CD4-positive, alpha-beta memory T cell (primary cell): ENCODE measurements at regions not wholly inside any gene's neighbourhood (a gene's known extent, or its start where the extent isn't known, plus 50 kb on each side); places are given as distances from the start of the nearest gene placed in this dataset.

ENCODE experiments used
- CTCF ChIA-PET: fragments of 350-600 bp; sonication (Branson Sonifier 250); formaldehyde crosslinking; loops from one replicate; lab custom pipeline; 2021; ENCODE audit warnings: inconsistent platforms; ENCODE audit not compliant: partially characterized antibody; lab: Charles Lee
- POLR2A ChIA-PET: fragments of 350-600 bp; sonication (Branson Sonifier 250); formaldehyde crosslinking; loops from one replicate; lab custom pipeline; 2021; ENCODE audit not compliant: partially characterized antibody; lab: Charles Lee
- DNase-seq, 5 donors: peaks; one replicate each; pipeline versions ENCODE4 v3.0.0 to v3.0.0-alpha.2; 2020 to 2022; ENCODE audit warnings: mixed read lengths in 1 of 5
- H3K27ac ChIP-seq: one replicate; pipeline ENCODE4 v1.7.0; 2013; ENCODE audit warnings: low read depth, low read length
- H3K27me3 ChIP-seq: 2 replicates; pipeline ENCODE4 v1.7.0; 2013; ENCODE audit warnings: mild to moderate bottlenecking, low read length, moderate library complexity; ENCODE audit not compliant: insufficient read depth
- H3K36me3 ChIP-seq: 2 replicates; pipeline ENCODE4 v1.7.0; 2013; ENCODE audit warnings: mild to moderate bottlenecking, low read length, moderate library complexity; ENCODE audit not compliant: insufficient read depth
- H3K4me1 ChIP-seq: 2 replicates; pipeline ENCODE4 v1.7.0; 2013; ENCODE audit warnings: mild to moderate bottlenecking, low read length, moderate library complexity; ENCODE audit not compliant: insufficient read depth
- H3K4me3 ChIP-seq, 2 donors: one replicate each; pipeline ENCODE4 v1.7.0; 2013; ENCODE audit warnings: low read length in 2 of 2, mild to moderate bottlenecking in 1 of 2
- H3K9me3 ChIP-seq, 2 donors: one replicate each; pipeline ENCODE4 v1.7.0; 2013; ENCODE audit warnings: low read length in 2 of 2, control low read depth in 1 of 2; ENCODE audit not compliant: control insufficient read depth in 1 of 2
- H3K27ac Mint-ChIP-seq, 7 donors: one replicate each; pipeline ENCODE4 v1.8.0; 2020 to 2021; ENCODE audit warnings: mixed read lengths in 7 of 7, mild to moderate bottlenecking in 6 of 7, inconsistent platforms in 3 of 7, moderate library complexity in 3 of 7
- H3K27me3 Mint-ChIP-seq, 2 donors: one replicate each; pipeline ENCODE4 v1.8.0; 2020 to 2021; ENCODE audit warnings: mixed read lengths in 2 of 2
- H3K36me3 Mint-ChIP-seq, 2 donors: one replicate each; pipeline ENCODE4 v1.8.0; 2020 to 2021; ENCODE audit warnings: mixed read lengths in 2 of 2, inconsistent platforms in 1 of 2, mild to moderate bottlenecking in 1 of 2
- H3K4me1 Mint-ChIP-seq, 4 donors: one replicate each; pipeline ENCODE4 v1.8.0; 2020 to 2021; ENCODE audit warnings: mixed read lengths in 4 of 4, mild to moderate bottlenecking in 1 of 4
- H3K4me3 Mint-ChIP-seq, 8 donors: one replicate each; pipeline ENCODE4 v1.8.0; 2020 to 2021; ENCODE audit warnings: mixed read lengths in 8 of 8, mild to moderate bottlenecking in 7 of 8, moderate library complexity in 6 of 8, inconsistent platforms in 3 of 8
- H3K9me3 Mint-ChIP-seq, 8 donors: one replicate each; pipeline ENCODE4 v1.8.0; 2020 to 2021; ENCODE audit warnings: mixed read lengths in 8 of 8, mild to moderate bottlenecking in 5 of 8, inconsistent platforms in 3 of 8, moderate library complexity in 1 of 8
- intact Hi-C: fragments of 100-400 bp; cut with micrococcal nuclease; formaldehyde crosslinking; loops from one replicate; pipeline ENCODE4 v1.15.1; 2023

- no peak for DNase-seq
Measured at GRCh38 chr5:13611604-13612003, 332.9 kb downstream of the DNAH5 start.

GRCh38 chr5:13609504-13609903 is 335.0 kb downstream of the DNAH5 start:
- no peaks in the 10 kb centered on the region for H3K4me1 Mint-ChIP-seq
- DNase-seq: no peak
- H3K27me3 Mint-ChIP-seq: no peaks in the 10 kb centered on the region
- Histone ChIP-seq H3K4me1 (no peaks in the 10 kb centered on the region), H3K9me3 (no peaks in the 10 kb centered on the region), H3K4me3 (no peak overlapping the region), H3K36me3 (no peaks in the 10 kb centered on the region), H3K27me3 (no peaks in the 10 kb centered on the region), H3K27ac (no peak overlapping the region)
- peaks cover 2 to 16% (median 10%) of the 10 kb centered on the region in 8 donors for H3K9me3 Mint-ChIP-seq
- H3K4me3 Mint-ChIP-seq: no peak overlapping the region
- intact Hi-C loops: no loop called here
- H3K36me3 Mint-ChIP-seq: no peaks in the 10 kb centered on the region
- CTCF ChIA-PET: no interaction called here
- no peak overlapping the region for H3K27ac Mint-ChIP-seq
- POLR2A ChIA-PET: no interaction called here

More at GRCh38 chr5:13611604-13612003, 332.9 kb downstream of the DNAH5 start:
- Mint-ChIP-seq H3K27me3 (no peaks in the 10 kb centered on the region), H3K36me3 (no peaks in the 10 kb centered on the region), H3K9me3 (peaks cover 2 to 30% (median 15%) of the 10 kb centered on the region in 8 donors), H3K4me3 (no peak overlapping the region), H3K4me1 (no peaks in the 10 kb centered on the region), H3K27ac (no peak overlapping the region)
- Histone ChIP-seq H3K27me3 (no peaks in the 10 kb centered on the region), H3K4me1 (no peaks in the 10 kb centered on the region), H3K27ac (no peak overlapping the region), H3K9me3 (no peaks in the 10 kb centered on the region), H3K36me3 (no peaks in the 10 kb centered on the region), H3K4me3 (no peak overlapping the region)
- ChIA-PET POLR2A (no interaction called here), CTCF (no interaction called here)
- intact Hi-C loops: no loop called here

GRCh38 chr5:13606051-13606450 is 338.4 kb downstream of the DNAH5 start:
- Histone ChIP-seq H3K36me3 (no peaks in the 10 kb centered on the region), H3K4me3 (no peak overlapping the region), H3K4me1 (no peaks in the 10 kb centered on the region), H3K27me3 (no peaks in the 10 kb centered on the region), H3K27ac (no peak overlapping the region), H3K9me3 (no peaks in the 10 kb centered on the region)
- H3K9me3 Mint-ChIP-seq: peaks cover 0 to 15% (median 9%) of the 10 kb centered on the region in 8 donors
- POLR2A ChIA-PET: no interaction called here
- no peak overlapping the region for H3K4me3 Mint-ChIP-seq
- intact Hi-C loops: no loop called here
- no peaks in the 10 kb centered on the region for H3K4me1 Mint-ChIP-seq
- H3K36me3 Mint-ChIP-seq: no peaks in the 10 kb centered on the region
- DNase-seq: no peak
- H3K27me3 Mint-ChIP-seq: no peaks in the 10 kb centered on the region
- CTCF ChIA-PET: no interaction called here
- no peak overlapping the region for H3K27ac Mint-ChIP-seq

GRCh38 chr5:13601112-13601511 is 343.4 kb downstream of the DNAH5 start:
- no peaks in the 10 kb centered on the region for H3K36me3 ChIP-seq
- Mint-ChIP-seq H3K27me3 (no peaks in the 10 kb centered on the region), H3K27ac (no peak overlapping the region), H3K4me3 (no peak overlapping the region), H3K36me3 (no peaks in the 10 kb centered on the region), H3K4me1 (no peaks in the 10 kb centered on the region), H3K9me3 (peaks cover 0 to 15% (median 8%) of the 10 kb centered on the region in 8 donors)
- POLR2A ChIA-PET: no interaction called here
- DNase-seq: no peak
- H3K4me1 ChIP-seq: no peaks in the 10 kb centered on the region
- no peaks in the 10 kb centered on the region for H3K9me3 ChIP-seq
- no peaks in the 10 kb centered on the region for H3K27me3 ChIP-seq
- no peak overlapping the region for H3K4me3 ChIP-seq
- no peak overlapping the region for H3K27ac ChIP-seq
- CTCF ChIA-PET: no interaction called here
- intact Hi-C loops: no loop called here

GRCh38 chr5:13595978-13596377 is 348.5 kb downstream of the DNAH5 start:
- no peaks in the 10 kb centered on the region for H3K36me3 ChIP-seq
- H3K4me1 ChIP-seq: no peaks in the 10 kb centered on the region
- Mint-ChIP-seq H3K36me3 (no peaks in the 10 kb centered on the region), H3K4me1 (no peaks in the 10 kb centered on the region), H3K27ac (no peak overlapping the region), H3K4me3 (no peak overlapping the region), H3K9me3 (peaks cover 0 to 21% (median 14%) of the 10 kb centered on the region in 8 donors), H3K27me3 (no peaks in the 10 kb centered on the region)
- H3K4me3 ChIP-seq: no peak overlapping the region
- POLR2A ChIA-PET: no interaction called here
- no peak for DNase-seq
- intact Hi-C loops: no loop called here
- no peaks in the 10 kb centered on the region for H3K9me3 ChIP-seq
- CTCF ChIA-PET: no interaction called here
- H3K27ac ChIP-seq: no peak overlapping the region
- H3K27me3 ChIP-seq: no peaks in the 10 kb centered on the region

- Histone ChIP-seq H3K4me3 (no peak overlapping the region), H3K9me3 (no peaks in the 10 kb centered on the region)
Measured at GRCh38 chr5:13591621-13592020, 352.9 kb downstream of the DNAH5 start.

GRCh38 chr5:13585324-13585723 is 359.2 kb downstream of the DNAH5 start:
- H3K4me1 Mint-ChIP-seq: no peaks in the 10 kb centered on the region
- peaks cover 0 to 10% (median 2%) of the 10 kb centered on the region in 8 donors for H3K9me3 Mint-ChIP-seq
- Histone ChIP-seq H3K4me1 (no peaks in the 10 kb centered on the region), H3K4me3 (no peak overlapping the region), H3K27ac (no peak overlapping the region), H3K27me3 (no peaks in the 10 kb centered on the region), H3K36me3 (no peaks in the 10 kb centered on the region), H3K9me3 (no peaks in the 10 kb centered on the region)
- no peak overlapping the region for H3K4me3 Mint-ChIP-seq
- no peak overlapping the region for H3K27ac Mint-ChIP-seq
- ChIA-PET POLR2A (no interaction called here), CTCF (no interaction called here)
- DNase-seq: no peak
- no peaks in the 10 kb centered on the region for H3K36me3 Mint-ChIP-seq
- intact Hi-C loops: no loop called here
- H3K27me3 Mint-ChIP-seq: no peaks in the 10 kb centered on the region

More at GRCh38 chr5:13591621-13592020, 352.9 kb downstream of the DNAH5 start:
- H3K4me1 ChIP-seq: no peaks in the 10 kb centered on the region
- H3K27ac ChIP-seq: no peak overlapping the region
- ChIA-PET POLR2A (no interaction called here), CTCF (no interaction called here)
- no peaks in the 10 kb centered on the region for H3K36me3 ChIP-seq
- Mint-ChIP-seq H3K9me3 (peaks cover 0 to 19% (median 10%) of the 10 kb centered on the region in 8 donors), H3K4me3 (no peak overlapping the region), H3K36me3 (no peaks in the 10 kb centered on the region), H3K4me1 (no peaks in the 10 kb centered on the region), H3K27ac (no peak overlapping the region), H3K27me3 (no peaks in the 10 kb centered on the region)
- H3K27me3 ChIP-seq: no peaks in the 10 kb centered on the region
- intact Hi-C loops: no loop called here
- no peak for DNase-seq

GRCh38 chr5:13581914-13582313 is 362.6 kb downstream of the DNAH5 start:
- POLR2A ChIA-PET: no interaction called here
- H3K4me3 Mint-ChIP-seq: no peak overlapping the region
- CTCF ChIA-PET: no interaction called here

More at GRCh38 chr5:13581914-13582313, 362.6 kb downstream of the DNAH5 start:
- Histone ChIP-seq H3K9me3 (no peaks in the 10 kb centered on the region), H3K27me3 (no peaks in the 10 kb centered on the region), H3K36me3 (no peaks in the 10 kb centered on the region), H3K4me3 (no peak overlapping the region), H3K27ac (no peak overlapping the region), H3K4me1 (no peaks in the 10 kb centered on the region)
- Mint-ChIP-seq H3K27me3 (no peaks in the 10 kb centered on the region), H3K4me1 (no peaks in the 10 kb centered on the region), H3K36me3 (no peaks in the 10 kb centered on the region), H3K9me3 (peaks cover 0 to 15% (median 3%) of the 10 kb centered on the region in 8 donors), H3K27ac (no peak overlapping the region)
- intact Hi-C loops: no loop called here
- no peak for DNase-seq
